RWPE2 (cell line): ENCODE measurements at regions not wholly inside any gene's neighbourhood (a gene's known extent, or its start where the extent isn't known, plus 50 kb on each side); places are given as distances from the start of the nearest gene placed in this dataset.

Experiments used
- ATAC-seq: fragments of 200-7000 bp; cut with Tn5 transposase; 3 replicates; pipeline ENCODE4 v1.9.1; 2021; ENCODE audit warnings: low read depth
- DNase-seq: peaks from one replicate; pipeline ENCODE4 v3.0.0-alpha.2; 2020; ENCODE audit warnings: low spot score
- H3K27ac ChIP-seq: fragments of 450-650 bp; 2 replicates; pipeline ENCODE4 v1.5.1; 2017; ENCODE audit warnings: mild to moderate bottlenecking; ENCODE audit not compliant: poor library complexity, severe bottlenecking
- H3K27me3 ChIP-seq: fragments of 250-450 bp; sonication (Bioruptor Pico); 2 replicates; pipeline ENCODE4 v1.5.1; 2021; ENCODE audit warnings: mild to moderate bottlenecking, moderate library complexity; ENCODE audit not compliant: insufficient read depth, poor library complexity, severe bottlenecking
- H3K36me3 ChIP-seq: fragments of 250-450 bp; sonication (Bioruptor Pico); 2 replicates; pipeline ENCODE4 v1.5.1; 2020; ENCODE audit warnings: low read depth, mild to moderate bottlenecking, moderate library complexity
- H3K4me1 ChIP-seq: fragments of 250-450 bp; sonication (Bioruptor Pico); 2 replicates; pipeline ENCODE4 v1.5.1; 2021; ENCODE audit warnings: mild to moderate bottlenecking, moderate library complexity; ENCODE audit not compliant: insufficient read depth, poor library complexity, severe bottlenecking
- H3K4me3 ChIP-seq: fragments of 250-450 bp; sonication (Bioruptor Pico); 2 replicates; pipeline ENCODE4 v1.5.1; 2021; ENCODE audit warnings: mild to moderate bottlenecking, moderate library complexity; ENCODE audit not compliant: severe bottlenecking
- H3K9me3 ChIP-seq: fragments of 250-450 bp; sonication (Bioruptor Pico); 2 replicates; pipeline ENCODE4 v1.5.1; 2021; ENCODE audit warnings: mild to moderate bottlenecking, moderate library complexity; ENCODE audit not compliant: severe bottlenecking
- TF ChIP-seq, protein P1 (sequence below): fragments of 450-650 bp; IDR thresholded peaks from one replicate; pipeline ENCODE4 v1.5.1; 2017; ENCODE audit warnings: mild to moderate bottlenecking, moderate library complexity; ENCODE audit not compliant: poor library complexity, severe bottlenecking

DNA sequence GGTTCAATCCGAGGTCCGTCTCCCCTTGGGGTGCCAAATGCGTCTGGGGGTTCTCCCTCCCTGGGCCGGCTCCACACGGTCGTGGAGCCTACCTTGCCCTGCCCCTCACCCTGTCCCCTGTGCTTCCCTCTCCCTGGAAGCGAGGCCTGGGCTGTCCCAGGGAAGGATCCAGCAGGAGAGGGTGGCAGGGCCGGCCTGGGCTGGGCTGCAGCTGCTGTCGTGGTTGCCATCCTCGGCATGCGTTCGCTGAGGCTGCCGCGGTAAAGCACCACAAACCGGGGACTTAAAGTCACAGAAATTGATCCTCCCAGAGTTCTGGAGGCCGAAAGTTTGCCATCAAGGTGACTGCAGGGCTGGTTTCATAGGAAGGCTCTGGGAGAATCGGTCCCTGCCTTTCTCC, 123.0 kb upstream of the TMPRSS2 start:
- no peaks in the 10 kb centered on the region for H3K27me3 ChIP-seq
- ATAC-seq (no peak), DNase-seq (no peak)
- peaks cover 51% of the 10 kb centered on the region for H3K4me1 ChIP-seq
- H3K4me3 ChIP-seq, result no peak overlapping the region
- peak overlapping the region; percentile 97 for H3K27ac ChIP-seq
- no peaks in the 10 kb centered on the region for H3K9me3 ChIP-seq
- TF ChIP-seq, protein P1, sequence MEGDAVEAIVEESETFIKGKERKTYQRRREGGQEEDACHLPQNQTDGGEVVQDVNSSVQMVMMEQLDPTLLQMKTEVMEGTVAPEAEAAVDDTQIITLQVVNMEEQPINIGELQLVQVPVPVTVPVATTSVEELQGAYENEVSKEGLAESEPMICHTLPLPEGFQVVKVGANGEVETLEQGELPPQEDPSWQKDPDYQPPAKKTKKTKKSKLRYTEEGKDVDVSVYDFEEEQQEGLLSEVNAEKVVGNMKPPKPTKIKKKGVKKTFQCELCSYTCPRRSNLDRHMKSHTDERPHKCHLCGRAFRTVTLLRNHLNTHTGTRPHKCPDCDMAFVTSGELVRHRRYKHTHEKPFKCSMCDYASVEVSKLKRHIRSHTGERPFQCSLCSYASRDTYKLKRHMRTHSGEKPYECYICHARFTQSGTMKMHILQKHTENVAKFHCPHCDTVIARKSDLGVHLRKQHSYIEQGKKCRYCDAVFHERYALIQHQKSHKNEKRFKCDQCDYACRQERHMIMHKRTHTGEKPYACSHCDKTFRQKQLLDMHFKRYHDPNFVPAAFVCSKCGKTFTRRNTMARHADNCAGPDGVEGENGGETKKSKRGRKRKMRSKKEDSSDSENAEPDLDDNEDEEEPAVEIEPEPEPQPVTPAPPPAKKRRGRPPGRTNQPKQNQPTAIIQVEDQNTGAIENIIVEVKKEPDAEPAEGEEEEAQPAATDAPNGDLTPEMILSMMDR, result no peak
- H3K36me3 ChIP-seq, result no peaks in the 10 kb centered on the region

DNA sequence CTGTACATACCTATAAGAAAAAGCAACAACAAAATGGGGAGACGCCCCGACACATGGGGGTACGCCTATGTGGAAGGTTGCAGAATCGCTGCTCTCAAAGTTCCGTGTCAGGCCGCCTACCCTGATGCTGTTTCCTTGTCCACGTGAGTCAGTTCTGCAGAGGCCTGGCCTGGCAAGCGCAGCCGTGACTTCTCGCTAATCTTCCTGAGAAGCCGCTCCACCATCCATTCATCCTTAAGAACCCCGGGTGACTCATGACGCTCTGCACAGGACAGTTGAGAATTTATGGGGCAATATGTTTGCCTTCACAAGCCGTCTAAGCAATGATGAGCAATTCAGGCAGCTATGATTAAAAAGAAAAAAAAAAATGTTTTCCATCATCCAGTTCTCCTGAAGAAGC, 122.3 kb upstream of the TMPRSS2 start:
- Histone ChIP-seq H3K4me1 (peaks cover 48% of the 10 kb centered on the region), H3K36me3 (no peaks in the 10 kb centered on the region), H3K27ac (peak overlapping the region; percentile 97), H3K9me3 (no peaks in the 10 kb centered on the region), H3K27me3 (no peaks in the 10 kb centered on the region), H3K4me3 (no peak overlapping the region)
- peak; percentile 98 for DNase-seq
- peak; percentile 71 for ATAC-seq
- TF ChIP-seq, protein P1, result no peak

DNA sequence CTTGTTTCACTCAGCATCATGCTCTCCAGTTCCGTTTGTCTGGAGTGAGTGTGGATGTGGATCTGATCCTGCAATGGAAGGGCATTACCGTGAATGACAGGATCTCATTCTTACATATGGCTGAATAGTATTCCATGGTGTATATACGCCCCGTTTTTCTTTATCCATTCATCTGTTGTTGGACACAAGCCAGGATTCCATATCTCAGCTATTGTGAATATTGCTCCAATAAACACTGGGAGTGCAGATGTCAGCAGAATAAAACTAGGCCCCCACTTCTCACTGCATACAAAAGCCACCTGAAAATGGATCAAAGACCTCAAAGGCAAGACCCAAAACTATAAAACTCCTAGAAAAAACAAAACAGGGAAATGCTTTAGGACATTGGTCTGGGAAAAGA, 120.3 kb upstream of the TMPRSS2 start:
- DNase-seq (no peak), ATAC-seq (no peak)
- H3K27ac ChIP-seq, result peak overlapping the region; percentile 11
- H3K4me3 ChIP-seq, result no peak overlapping the region
- TF ChIP-seq, protein P1, result no peak
- no peaks in the 10 kb centered on the region for H3K9me3 ChIP-seq
- H3K36me3 ChIP-seq, result no peaks in the 10 kb centered on the region
- peaks cover 32% of the 10 kb centered on the region for H3K4me1 ChIP-seq
- no peaks in the 10 kb centered on the region for H3K27me3 ChIP-seq

DNA sequence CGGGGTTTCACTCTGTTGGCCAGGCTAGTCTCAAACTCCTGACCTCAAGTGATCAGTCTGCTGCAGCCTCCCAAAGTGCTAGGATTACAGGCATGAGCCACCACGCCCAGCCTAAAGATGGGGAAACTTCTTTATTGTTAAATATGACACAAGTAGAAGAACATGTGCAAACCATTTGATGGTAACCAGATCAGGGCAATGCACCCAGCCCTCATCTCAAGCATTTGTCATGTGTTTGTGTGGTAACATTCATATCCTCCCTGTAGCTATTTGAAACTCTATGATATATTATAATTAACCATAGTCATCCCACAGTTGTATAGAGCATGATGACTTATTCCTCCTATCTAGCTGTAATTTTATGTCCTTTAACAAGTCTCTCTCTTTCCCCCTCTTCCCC, 119.5 kb upstream of the TMPRSS2 start:
- no peaks in the 10 kb centered on the region for H3K9me3 ChIP-seq
- peaks cover 25% of the 10 kb centered on the region for H3K4me1 ChIP-seq
- ATAC-seq, result peak; percentile 31

DNA sequence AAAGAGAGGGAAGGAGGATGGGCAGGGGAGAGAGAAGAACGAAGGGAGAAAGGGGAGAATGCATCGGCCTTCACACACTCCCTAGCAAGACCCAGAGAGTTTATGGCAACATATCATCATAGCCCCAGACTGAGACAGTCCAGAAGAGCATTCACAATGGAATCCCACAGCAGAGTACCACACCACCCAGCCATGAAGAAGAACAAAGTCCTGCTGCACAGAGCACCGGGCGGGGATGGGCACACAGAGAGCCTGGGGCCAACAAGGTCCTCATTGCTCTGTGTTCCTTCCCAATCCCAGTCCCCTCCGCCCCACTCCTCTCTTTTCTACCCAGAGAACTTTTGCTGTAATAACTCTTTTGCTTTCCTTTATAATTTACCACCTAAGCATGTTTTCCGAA, 118.1 kb upstream of the TMPRSS2 start:
- no peak overlapping the region for H3K4me3 ChIP-seq
- no peaks in the 10 kb centered on the region for H3K9me3 ChIP-seq
- no peak overlapping the region for H3K27ac ChIP-seq
- no peak for DNase-seq
- TF ChIP-seq, protein P1, result no peak
- peaks cover 20% of the 10 kb centered on the region for H3K4me1 ChIP-seq
- ATAC-seq, result no peak
- H3K27me3 ChIP-seq, result no peaks in the 10 kb centered on the region
- no peaks in the 10 kb centered on the region for H3K36me3 ChIP-seq

More for the DNA sequence above, 119.5 kb upstream of the TMPRSS2 start:
- TF ChIP-seq, protein P1, result no peak
- Histone ChIP-seq H3K36me3 (no peaks in the 10 kb centered on the region), H3K4me3 (no peak overlapping the region), H3K27ac (peak overlapping the region; percentile 11), H3K27me3 (no peaks in the 10 kb centered on the region)
- DNase-seq, result no peak
